Mammary epithelial cell (primary cell): ENCODE measurements at regions not wholly inside any gene's neighbourhood (a gene's known extent, or its start where the extent isn't known, plus 50 kb on each side); places are given as distances from the start of the nearest gene placed in this dataset.

Experiments used
- CTCF ChIP-seq, 2 donors: IDR thresholded peaks in 1 of 2; conservative IDR thresholded peaks in 1 of 2; 2 replicates each; pipeline ENCODE4 v1.5.1; 2011 to 2012; ENCODE audit warnings: inconsistent platforms in 2 of 2, low read length in 2 of 2, mild to moderate bottlenecking in 2 of 2, control low read depth in 1 of 2, low read depth in 1 of 2; ENCODE audit not compliant: insufficient read depth in 1 of 2; ENCODE audit errors: extremely low read depth in 1 of 2
- EZH2 ChIP-seq: IDR thresholded peaks from 2 replicates; pipeline ENCODE4 v1.6.1; 2012; ENCODE audit warnings: low read length, inconsistent platforms, borderline replicate concordance

- TF ChIP-seq CTCF (conservative IDR thresholded peaks at IDR 0.05 in 1 of 2, IDR thresholded peaks at IDR 0.05 in 1 of 2; ENCODE audit: extremely low read depth in 1 of 2, insufficient read depth in 1 of 2, low read depth in 1 of 2, low read length in 2 of 2) (no peak), EZH2 (no peak)
Observed at GRCh38 chr4:97453186-97453585, 690.1 kb downstream of the STPG2 start.
